ENCODE measurements at regions not wholly inside any gene's neighbourhood (a gene's known extent, or its start where the extent isn't known, plus 50 kb on each side); places are given as distances from the start of the nearest gene placed in this dataset.
A peak's percentile ranks its signal among the peaks of the same experiment; 100 is the strongest.
"Not testable (repeated sequence)": the region's sequence is repeated elsewhere in the genome, so short reads cannot be mapped to it uniquely, and the experiment has no call there.

DNA sequence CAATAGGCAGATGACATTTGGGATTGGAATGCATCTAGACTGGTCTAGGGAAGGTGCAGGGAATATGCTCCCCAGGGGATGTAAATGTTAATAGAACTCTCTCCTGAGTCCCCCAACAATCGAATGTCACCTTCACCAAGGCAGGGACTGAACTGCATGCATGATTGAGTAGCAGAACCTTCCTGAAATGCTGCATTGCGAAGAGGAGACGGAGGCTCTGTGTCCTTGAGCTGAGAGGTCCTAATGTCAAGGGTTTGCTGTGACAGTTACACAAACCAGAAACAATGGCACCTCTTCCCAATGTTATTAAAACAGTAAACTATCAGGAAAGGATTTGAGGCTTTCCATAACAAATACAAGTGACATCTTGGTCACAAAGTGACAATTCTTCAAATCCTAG lies 117.5 kb upstream of the SFSWAP start:
- Histone ChIP-seq H3K27ac (ENCODE audit: low read length) (no peak overlapping the region), H3K27me3 (ENCODE audit: control insufficient read depth, insufficient read depth) (no peaks in the 10 kb centered on the region), H3K4me1 (ENCODE audit: control insufficient read depth, insufficient read depth, low read length) (no peaks in the 10 kb centered on the region), H3K9me3 (ENCODE audit: control insufficient read depth, low read length) (no peaks in the 10 kb centered on the region), H3K4me3 (ENCODE audit: low read length) (no peak overlapping the region)
- WGBS, result 50% methylated on average over 3 of the region's 3 CpGs
- DNase-seq, result no peak
- ATAC-seq, result no peak
- intact Hi-C loops (cut with DNase I), result no loop called here

DNA sequence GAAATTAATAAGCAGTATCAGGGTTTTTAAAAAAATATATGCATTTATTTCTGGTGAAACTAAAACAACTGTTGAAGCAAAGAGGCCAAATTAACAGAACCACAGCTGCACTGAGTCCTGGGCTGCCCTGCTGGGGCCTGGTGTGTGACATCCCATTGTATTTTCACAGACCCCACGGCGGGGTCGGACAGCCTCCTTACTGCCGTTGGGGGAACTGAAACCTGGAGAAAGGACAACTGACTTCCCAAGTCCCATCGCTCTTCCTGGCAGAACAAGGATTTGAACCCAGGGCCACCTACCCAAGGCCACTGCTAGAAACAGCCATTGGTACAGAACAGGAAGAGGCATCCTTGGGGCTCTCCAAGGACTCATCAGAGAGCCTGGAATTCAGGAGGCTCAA lies 114.8 kb upstream of the SFSWAP start:
- Histone ChIP-seq H3K4me3 (ENCODE audit: low read length) (no peak overlapping the region), H3K27me3 (ENCODE audit: control insufficient read depth, insufficient read depth) (no peaks in the 10 kb centered on the region), H3K9me3 (ENCODE audit: control insufficient read depth, low read length) (no peaks in the 10 kb centered on the region), H3K4me1 (ENCODE audit: control insufficient read depth, insufficient read depth, low read length) (no peaks in the 10 kb centered on the region), H3K27ac (ENCODE audit: low read length) (no peak overlapping the region)
- 89% methylated on average over 5 of the region's 5 CpGs for WGBS
- intact Hi-C loops (cut with DNase I), result no loop called here
- ATAC-seq (no peak), DNase-seq (no peak)

DNA sequence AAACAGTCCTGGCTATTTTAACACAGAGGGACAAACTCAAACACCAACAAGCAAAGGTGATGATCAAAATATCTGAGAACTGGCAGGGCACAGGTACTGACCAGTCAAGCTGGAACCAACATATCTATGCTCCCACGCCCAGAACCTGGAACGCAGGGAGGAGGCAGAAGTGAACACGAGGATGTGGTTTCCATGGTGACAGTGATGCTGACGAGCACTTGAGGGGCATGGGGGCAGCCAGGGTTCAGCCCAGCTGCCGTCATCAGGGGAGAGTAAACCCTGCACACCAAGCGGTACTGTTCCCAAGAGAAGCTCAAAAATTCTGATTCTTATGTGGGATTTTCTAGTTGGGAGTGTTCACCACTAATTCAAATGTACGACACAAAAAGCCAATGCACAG lies 113.6 kb upstream of the SFSWAP start:
- Histone ChIP-seq H3K4me1 (ENCODE audit: control insufficient read depth, insufficient read depth, low read length) (no peaks in the 10 kb centered on the region), H3K9me3 (ENCODE audit: control insufficient read depth, low read length) (no peaks in the 10 kb centered on the region), H3K4me3 (ENCODE audit: low read length) (no peak overlapping the region), H3K27me3 (ENCODE audit: control insufficient read depth, insufficient read depth) (no peaks in the 10 kb centered on the region), H3K27ac (ENCODE audit: low read length) (no peak overlapping the region)
- ATAC-seq, result no peak
- intact Hi-C loops (cut with DNase I), result no loop called here
- no peak for DNase-seq
- WGBS, result 59% methylated on average over 7 of the region's 7 CpGs

DNA sequence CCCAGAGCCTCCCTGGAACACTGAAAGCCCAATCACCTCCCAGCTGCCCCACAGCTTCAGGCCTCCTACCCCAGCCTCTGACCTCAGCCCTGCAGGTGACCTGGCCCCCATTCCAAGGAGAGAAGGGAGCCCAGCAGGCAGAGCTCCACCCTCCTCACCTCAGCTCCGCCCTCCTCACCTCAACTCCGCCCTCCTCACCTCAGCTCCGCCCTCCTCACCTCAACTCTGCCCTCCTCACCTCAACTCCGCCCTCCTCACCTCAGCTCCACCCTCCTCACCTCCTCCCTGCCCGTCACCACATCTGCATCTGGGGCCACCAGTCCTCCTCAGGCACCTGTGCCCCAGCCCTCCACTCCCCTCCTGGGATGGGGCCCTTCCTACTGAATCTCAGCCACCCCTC lies 112.2 kb upstream of the SFSWAP start:
- Histone ChIP-seq H3K4me1 (ENCODE audit: control insufficient read depth, insufficient read depth, low read length) (no peaks in the 10 kb centered on the region), H3K27ac (ENCODE audit: low read length) (no peak overlapping the region), H3K9me3 (ENCODE audit: control insufficient read depth, low read length) (no peaks in the 10 kb centered on the region), H3K4me3 (ENCODE audit: low read length) (no peak overlapping the region), H3K27me3 (ENCODE audit: control insufficient read depth, insufficient read depth) (no peaks in the 10 kb centered on the region)
- DNase-seq, result no peak
- intact Hi-C loops (cut with DNase I), result no loop called here
- WGBS, result 75% methylated on average over 5 of the region's 5 CpGs
- no peak for ATAC-seq

DNA sequence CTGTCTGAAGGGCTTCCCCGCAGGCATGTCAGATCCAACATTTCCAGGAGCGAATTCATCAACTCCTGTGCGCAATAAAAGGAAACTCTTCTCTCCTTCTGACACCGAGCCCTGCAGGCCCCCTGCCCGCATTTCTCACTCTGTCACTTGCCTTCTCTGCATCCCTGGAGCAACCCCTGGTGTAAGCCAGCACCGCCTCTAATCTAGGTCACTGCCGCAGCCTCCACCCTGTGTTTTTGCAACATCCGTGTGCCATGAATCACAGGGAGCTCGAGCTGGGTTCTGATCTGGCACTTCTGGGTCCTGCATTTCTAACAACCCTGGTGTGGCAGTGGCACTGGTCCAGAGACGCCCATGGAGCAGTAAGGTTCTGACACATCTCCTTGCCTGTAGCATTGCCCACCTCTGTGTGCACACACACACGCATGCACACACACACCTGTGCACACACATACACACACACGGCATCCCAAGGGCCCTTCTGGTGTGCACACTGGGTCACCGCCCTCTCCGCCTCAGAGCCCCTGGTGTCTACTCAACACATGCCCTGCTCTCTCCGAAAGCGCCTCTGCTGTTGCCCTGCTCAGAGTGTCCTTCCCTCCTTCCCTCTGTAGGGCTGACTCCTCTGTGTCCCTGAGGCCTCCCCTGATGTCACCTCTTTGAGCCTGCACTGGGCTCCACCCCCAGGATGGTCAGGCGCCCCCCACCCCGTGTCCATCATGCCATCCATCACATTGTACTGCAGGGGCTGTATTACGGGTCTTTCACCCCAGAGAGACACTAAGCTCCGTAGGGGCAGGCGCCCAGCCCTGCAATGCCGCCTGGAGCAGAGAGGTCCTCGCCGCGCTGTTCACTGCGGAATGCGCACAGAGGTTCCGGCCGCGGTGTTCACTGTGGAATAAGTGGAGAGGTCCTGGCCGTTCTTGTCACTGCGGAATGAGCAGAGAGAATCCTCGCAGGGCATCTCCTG lies 111.4 kb upstream of the SFSWAP start:
- ATAC-seq (peak in 1 of 2 donors; percentile 26), DNase-seq (no peak)
- WGBS, result 86% methylated on average over 33 of the region's 33 CpGs
- Histone ChIP-seq H3K9me3 (ENCODE audit: control insufficient read depth, low read length) (no peaks in the 10 kb centered on the region), H3K4me1 (ENCODE audit: control insufficient read depth, insufficient read depth, low read length) (no peaks in the 10 kb centered on the region), H3K4me3 (ENCODE audit: low read length) (no peak overlapping the region), H3K27me3 (ENCODE audit: control insufficient read depth, insufficient read depth) (no peaks in the 10 kb centered on the region), H3K27ac (ENCODE audit: low read length) (no peak overlapping the region)
- intact Hi-C loops (cut with DNase I), result no loop called here

DNA sequence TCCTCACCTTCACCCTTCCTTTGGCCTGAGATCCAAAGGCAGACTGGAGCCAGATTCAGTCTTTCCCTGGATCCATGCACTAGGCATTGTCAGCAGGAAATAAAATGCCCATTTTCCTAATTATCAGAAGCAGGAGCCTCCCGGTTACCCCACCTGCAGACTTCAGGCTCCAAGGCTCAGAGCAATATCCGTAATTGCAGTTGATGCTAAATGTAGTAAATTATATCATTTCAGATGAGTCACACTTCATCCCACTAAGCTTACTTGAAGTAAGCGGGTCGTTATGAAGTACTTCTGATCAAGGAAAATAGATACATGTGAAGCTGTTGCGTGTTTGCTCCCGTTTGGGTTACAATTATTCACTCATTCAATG lies 110.7 kb upstream of the SFSWAP start:
- ATAC-seq (no peak), DNase-seq (no peak)
- H3K9me3 ChIP-seq (ENCODE audit: control insufficient read depth, low read length), result no peaks in the 10 kb centered on the region
- no peak overlapping the region for H3K27ac ChIP-seq (ENCODE audit: low read length)
- no peak overlapping the region for H3K4me3 ChIP-seq (ENCODE audit: low read length)
- no peaks in the 10 kb centered on the region for H3K4me1 ChIP-seq (ENCODE audit: control insufficient read depth, insufficient read depth, low read length)
- intact Hi-C loops (cut with DNase I), result no loop called here
- H3K27me3 ChIP-seq (ENCODE audit: control insufficient read depth, insufficient read depth), result no peaks in the 10 kb centered on the region
- WGBS, result 81% methylated on average over 6 of the region's 6 CpGs

DNA sequence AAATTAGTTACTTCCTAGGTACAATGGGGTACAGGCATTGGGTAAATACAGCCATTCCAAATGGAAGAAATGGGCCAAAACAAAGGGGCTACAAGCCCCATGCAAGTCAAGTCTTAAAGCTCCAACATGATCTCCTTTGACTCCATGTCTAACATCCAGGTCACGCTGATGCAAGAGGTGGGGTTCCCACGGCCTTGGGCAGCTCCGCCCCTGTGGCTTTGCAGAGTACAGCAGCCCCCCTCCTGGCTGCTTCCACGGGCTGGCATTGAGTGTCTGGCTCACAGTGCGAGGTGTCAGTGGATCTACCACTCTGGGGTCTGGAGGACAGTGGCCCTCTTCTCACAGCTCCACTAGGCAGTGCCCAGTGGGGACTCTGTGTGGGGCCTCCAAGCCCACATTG lies 109.4 kb upstream of the SFSWAP start:
- H3K27ac ChIP-seq (ENCODE audit: low read length); DNase-seq; H3K4me1 ChIP-seq (ENCODE audit: control insufficient read depth, insufficient read depth, low read length); intact Hi-C loops (cut with DNase I); H3K9me3 ChIP-seq (ENCODE audit: control insufficient read depth, low read length); H3K27me3 ChIP-seq (ENCODE audit: control insufficient read depth, insufficient read depth); ATAC-seq; H3K4me3 ChIP-seq (ENCODE audit: low read length): not testable (repeated sequence)
- 78% methylated on average over 5 of the region's 5 CpGs for WGBS

DNA sequence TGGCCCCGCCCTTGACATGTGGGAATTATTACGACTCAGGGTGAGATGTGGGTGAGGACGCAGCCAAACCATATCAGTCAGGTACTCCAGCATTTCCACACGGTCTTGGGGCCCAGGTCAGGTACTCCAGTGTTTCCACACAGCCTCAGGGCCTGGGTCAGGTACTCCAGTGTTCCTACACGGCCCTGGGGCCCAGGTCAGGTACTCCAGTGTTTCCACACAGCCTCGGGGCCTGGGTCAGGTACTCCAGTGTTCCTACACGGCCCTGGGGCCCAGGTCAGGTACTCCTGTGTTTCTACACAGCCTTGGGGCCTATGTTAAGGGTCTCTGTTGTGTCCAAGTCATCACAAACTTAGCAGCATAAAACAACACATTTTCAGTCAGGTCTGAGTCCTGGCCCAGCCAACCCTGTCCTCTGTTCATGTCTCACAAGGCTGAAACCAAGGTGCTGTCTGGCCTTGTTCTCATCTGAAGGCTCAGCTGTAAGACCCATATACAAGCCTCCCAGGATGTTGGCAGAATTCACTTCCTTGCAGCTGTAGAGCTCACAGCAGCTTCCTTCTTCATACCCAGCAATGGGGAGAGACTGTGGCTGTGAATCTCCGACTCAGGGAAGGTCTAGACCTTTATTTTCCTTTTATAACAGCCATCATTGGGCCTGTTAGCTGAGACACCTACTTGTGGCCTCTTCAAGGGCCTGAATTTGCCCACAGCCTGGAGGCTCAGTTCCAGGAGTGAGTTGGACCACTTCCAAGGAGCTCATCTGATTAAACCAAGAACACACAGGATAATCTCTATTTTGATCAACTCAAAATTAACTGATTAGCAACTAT lies 107.6 kb upstream of the SFSWAP start:
- DNase-seq, result no peak
- Histone ChIP-seq H3K4me3 (ENCODE audit: low read length) (no peak overlapping the region), H3K9me3 (ENCODE audit: control insufficient read depth, low read length) (no peaks in the 10 kb centered on the region), H3K27ac (ENCODE audit: low read length) (no peak overlapping the region), H3K27me3 (ENCODE audit: control insufficient read depth, insufficient read depth) (no peaks in the 10 kb centered on the region), H3K4me1 (ENCODE audit: control insufficient read depth, insufficient read depth, low read length) (no peaks in the 10 kb centered on the region)
- ATAC-seq, result no peak
- intact Hi-C loops (cut with DNase I), result no loop called here
- 68% methylated on average over 8 of the region's 8 CpGs for whole genome bisulfite sequencing

DNA sequence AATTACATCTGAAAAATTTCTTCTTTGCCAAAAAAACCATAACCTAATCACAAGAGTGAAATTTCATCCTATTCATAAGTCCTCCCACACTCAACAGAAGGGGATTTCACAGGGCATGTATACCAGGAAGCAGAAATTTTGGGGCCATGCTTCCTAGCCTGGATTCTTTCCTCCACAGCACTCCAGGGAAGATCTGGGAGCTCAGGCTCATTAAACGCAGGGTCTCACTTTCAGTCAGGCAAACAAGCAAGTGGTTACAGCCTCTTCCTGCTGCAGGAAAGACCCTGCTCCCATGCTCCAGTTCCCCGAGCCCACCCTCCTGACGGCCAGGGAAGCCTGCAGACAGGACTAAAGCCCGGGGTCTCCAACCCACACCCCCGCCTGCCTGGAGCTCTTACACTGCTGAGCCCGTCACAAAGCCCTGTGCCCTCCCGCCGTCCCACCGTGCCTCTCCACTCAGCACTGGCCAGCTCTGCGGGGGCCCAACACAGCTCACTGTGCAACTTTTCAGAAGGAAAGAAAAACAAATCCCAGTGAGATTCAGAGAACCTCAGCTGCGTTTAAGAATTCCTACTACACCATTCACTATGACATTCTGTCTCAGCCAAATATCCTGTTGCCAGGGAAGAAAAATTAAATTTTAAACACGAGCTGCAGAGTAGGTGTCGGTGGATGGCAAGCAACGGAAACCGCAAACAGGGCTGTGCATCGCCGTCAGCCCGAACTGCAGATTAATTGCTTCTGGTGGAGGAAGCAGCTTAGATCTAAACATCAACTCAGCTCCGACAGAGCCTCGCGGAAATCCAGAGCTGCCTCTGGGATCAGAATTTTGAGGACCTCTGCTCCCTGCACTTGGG lies 106.7 kb upstream of the SFSWAP start:
- intact Hi-C loops (cut with DNase I), result no loop called here
- no peak for ATAC-seq
- peak in 1 of 3 donors; percentile 53 for DNase-seq
- no peak overlapping the region for H3K4me3 ChIP-seq (ENCODE audit: low read length)
- 33% methylated on average over 21 of the region's 21 CpGs for WGBS
- H3K4me1 ChIP-seq (ENCODE audit: control insufficient read depth, insufficient read depth, low read length), result no peaks in the 10 kb centered on the region
- H3K27ac ChIP-seq (ENCODE audit: low read length), result no peak overlapping the region
- H3K27me3 ChIP-seq (ENCODE audit: control insufficient read depth, insufficient read depth), result no peaks in the 10 kb centered on the region
- no peaks in the 10 kb centered on the region for H3K9me3 ChIP-seq (ENCODE audit: control insufficient read depth, low read length)

DNA sequence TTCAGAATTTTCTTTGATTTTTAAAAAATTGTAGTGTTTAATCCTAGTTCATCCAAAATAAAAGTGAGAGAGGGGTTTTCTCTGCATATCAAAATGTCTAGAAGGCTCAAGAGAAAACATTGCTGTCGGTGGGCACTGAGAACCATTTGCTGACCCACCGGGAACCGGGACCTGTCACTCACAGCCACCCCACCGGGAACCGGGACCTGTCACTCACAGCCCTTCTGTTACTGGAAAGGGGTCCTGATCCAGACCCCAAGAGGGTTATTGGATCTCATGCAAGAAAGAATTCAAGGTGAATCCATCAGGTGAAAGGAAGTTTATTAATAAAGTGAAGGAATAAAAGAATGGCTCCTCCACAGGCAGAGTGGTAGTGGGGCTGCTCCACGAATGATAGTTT lies 106.0 kb upstream of the SFSWAP start:
- Histone ChIP-seq H3K27me3 (ENCODE audit: control insufficient read depth, insufficient read depth) (no peaks in the 10 kb centered on the region), H3K9me3 (ENCODE audit: control insufficient read depth, low read length) (no peaks in the 10 kb centered on the region), H3K4me3 (ENCODE audit: low read length) (no peak overlapping the region), H3K27ac (ENCODE audit: low read length) (no peak overlapping the region), H3K4me1 (ENCODE audit: control insufficient read depth, insufficient read depth, low read length) (no peaks in the 10 kb centered on the region)
- WGBS, result 63% methylated on average over 6 of the region's 6 CpGs
- intact Hi-C loops (cut with DNase I), result loop anchor here in 1 of 4 donors (5.0 kb wide), 1 partner anchor 397 kb away; no protein-coding TSS in a partner anchor
- ATAC-seq (no peak), DNase-seq (no peak)
